ENCODE measurements at regions not wholly inside any gene's neighbourhood (a gene's known extent, or its start where the extent isn't known, plus 50 kb on each side); places are given as distances from the start of the nearest gene placed in this dataset.

GRCh38 chr14:100475268-100475667 is 111.9 kb downstream of the BEGAIN start:
- TF ChIP-seq L3MBTL2 (conservative IDR thresholded peaks at IDR 0.05) (no peak), SP1 (IDR thresholded peaks at IDR 0.05) (no peak)

Data from HEK293T (cell line).